Breast epithelium (tissue), 3 donors: ENCODE measurements at regions not wholly inside any gene's neighbourhood (a gene's known extent, or its start where the extent isn't known, plus 50 kb on each side); places are given as distances from the start of the nearest gene placed in this dataset.

Source experiments
- CTCF ChIP-seq, 3 donors: fragments of 450-650 bp; IDR thresholded peaks; one replicate each; pipeline ENCODE4 v1.5.1; 2016 to 2017; ENCODE audit warnings: antibody characterized with exemption in 3 of 3, mild to moderate bottlenecking in 3 of 3, moderate library complexity in 3 of 3
- POLR2A ChIP-seq: fragments of 450-650 bp; IDR thresholded peaks from one replicate; pipeline ENCODE4 v1.6.1; 2016; ENCODE audit warnings: antibody characterized with exemption, mild to moderate bottlenecking, moderate library complexity
- POLR2AphosphoS5 ChIP-seq, 3 donors: sonication (generic); formaldehyde crosslinking; IDR thresholded peaks; one replicate each; pipeline ENCODE4 v1.6.1; 2017; ENCODE audit warnings: antibody characterized with exemption in 3 of 3

GRCh38 chr9:107768224-107768623 lies 278.7 kb upstream of the KLF4 start:
- no peak for TF ChIP-seq CTCF (IDR thresholded peaks at IDR 0.05)
- TF ChIP-seq POLR2A: no peak
- TF ChIP-seq POLR2AphosphoS5 (IDR thresholded peaks at IDR 0.05): peak in 2 of 3 donors; percentile 35 to 60
